ENCODE measurements at regions not wholly inside any gene's neighbourhood (a gene's known extent, or its start where the extent isn't known, plus 50 kb on each side); places are given as distances from the start of the nearest gene placed in this dataset.

DNA sequence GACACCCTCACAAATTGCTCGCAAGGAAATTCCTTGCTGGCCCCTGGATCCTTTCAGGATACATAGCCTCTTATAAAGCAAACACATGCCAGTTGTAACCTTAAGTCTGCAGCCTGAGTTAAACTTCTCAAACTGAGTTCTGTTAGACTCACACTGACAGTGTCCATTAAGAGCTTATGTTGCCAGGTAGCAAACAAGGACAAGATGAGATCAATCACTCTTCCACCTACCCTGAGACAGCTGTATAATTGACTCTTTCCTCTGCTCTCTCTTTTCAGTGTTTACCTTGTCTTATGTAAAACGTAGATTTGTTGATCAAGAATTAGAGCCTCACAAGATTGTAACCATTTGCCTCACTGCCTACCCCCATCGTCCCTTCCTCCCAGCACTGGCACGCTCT is 359.8 kb downstream of the EPM2A start:
- H3K27ac ChIP-seq: no peak overlapping the region
- no peak for DNase-seq
- intact Hi-C loops (cut with DNase I): no loop called here
- H3K9me3 ChIP-seq: peaks cover 0 to 17% of the 10 kb centered on the region in 2 donors
- H3K4me3 ChIP-seq: no peak overlapping the region
- TF ChIP-seq, protein P1, sequence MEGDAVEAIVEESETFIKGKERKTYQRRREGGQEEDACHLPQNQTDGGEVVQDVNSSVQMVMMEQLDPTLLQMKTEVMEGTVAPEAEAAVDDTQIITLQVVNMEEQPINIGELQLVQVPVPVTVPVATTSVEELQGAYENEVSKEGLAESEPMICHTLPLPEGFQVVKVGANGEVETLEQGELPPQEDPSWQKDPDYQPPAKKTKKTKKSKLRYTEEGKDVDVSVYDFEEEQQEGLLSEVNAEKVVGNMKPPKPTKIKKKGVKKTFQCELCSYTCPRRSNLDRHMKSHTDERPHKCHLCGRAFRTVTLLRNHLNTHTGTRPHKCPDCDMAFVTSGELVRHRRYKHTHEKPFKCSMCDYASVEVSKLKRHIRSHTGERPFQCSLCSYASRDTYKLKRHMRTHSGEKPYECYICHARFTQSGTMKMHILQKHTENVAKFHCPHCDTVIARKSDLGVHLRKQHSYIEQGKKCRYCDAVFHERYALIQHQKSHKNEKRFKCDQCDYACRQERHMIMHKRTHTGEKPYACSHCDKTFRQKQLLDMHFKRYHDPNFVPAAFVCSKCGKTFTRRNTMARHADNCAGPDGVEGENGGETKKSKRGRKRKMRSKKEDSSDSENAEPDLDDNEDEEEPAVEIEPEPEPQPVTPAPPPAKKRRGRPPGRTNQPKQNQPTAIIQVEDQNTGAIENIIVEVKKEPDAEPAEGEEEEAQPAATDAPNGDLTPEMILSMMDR (IDR thresholded peaks at IDR 0.05): no peak
- no peaks in the 10 kb centered on the region for H3K27me3 ChIP-seq
- ATAC-seq: no peak
- no peaks in the 10 kb centered on the region for H3K4me1 ChIP-seq
- H3K36me3 ChIP-seq: no peaks in the 10 kb centered on the region

DNA sequence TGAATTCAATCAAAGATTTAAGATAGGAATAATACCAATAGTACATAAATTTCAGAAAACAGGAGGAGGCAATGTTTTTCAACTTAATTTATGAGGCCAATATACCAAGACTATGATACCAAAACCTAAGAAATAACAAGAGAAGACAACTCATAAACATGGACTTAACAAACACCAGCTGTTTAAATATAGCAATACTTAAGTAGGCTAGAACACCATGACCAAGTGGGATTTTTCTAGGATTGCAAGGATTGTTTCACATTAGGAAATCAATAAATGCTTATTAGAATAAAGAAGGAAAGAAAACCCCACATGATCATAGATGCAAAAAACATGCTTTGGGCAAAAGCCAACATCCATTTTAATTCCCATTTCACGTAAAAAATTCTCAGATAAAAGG is 355.1 kb downstream of the EPM2A start:
- TF ChIP-seq, protein P1 (IDR thresholded peaks at IDR 0.05): no peak
- Histone ChIP-seq H3K4me1 (no peaks in the 10 kb centered on the region), H3K36me3 (no peaks in the 10 kb centered on the region), H3K9me3 (peaks cover 0 to 17% of the 10 kb centered on the region in 2 donors), H3K4me3 (no peak overlapping the region), H3K27me3 (no peaks in the 10 kb centered on the region), H3K27ac (no peak overlapping the region)
- DNase-seq: no peak
- intact Hi-C loops (cut with DNase I): no loop called here
- no peak for ATAC-seq

DNA sequence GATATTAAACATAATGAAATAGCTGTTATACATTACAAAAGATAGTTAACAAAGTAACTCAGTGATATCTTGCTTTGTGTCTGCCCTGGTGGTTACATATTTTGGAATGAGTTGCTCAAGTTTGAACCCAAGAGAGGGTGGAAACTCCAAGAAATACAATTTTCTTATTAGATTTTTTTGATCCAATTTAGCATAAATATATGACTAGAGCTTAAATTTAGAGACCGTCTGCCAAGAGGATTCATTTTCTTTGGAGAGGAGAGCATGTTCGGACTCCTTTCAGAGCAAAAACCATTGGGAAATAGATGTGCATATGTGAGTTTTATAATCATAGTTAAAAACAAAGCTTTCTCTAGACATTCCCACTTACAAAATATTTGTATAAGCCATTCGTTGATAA is 353.4 kb downstream of the EPM2A start:
- no peaks in the 10 kb centered on the region for H3K27me3 ChIP-seq
- ATAC-seq (no peak), DNase-seq (no peak)
- H3K4me3 ChIP-seq: no peak overlapping the region
- intact Hi-C loops (cut with DNase I): no loop called here
- TF ChIP-seq, protein P1 (IDR thresholded peaks at IDR 0.05): no peak
- no peaks in the 10 kb centered on the region for H3K36me3 ChIP-seq
- peaks cover 0 to 15% of the 10 kb centered on the region in 2 donors for H3K9me3 ChIP-seq
- no peak overlapping the region for H3K27ac ChIP-seq
- H3K4me1 ChIP-seq: no peaks in the 10 kb centered on the region

DNA sequence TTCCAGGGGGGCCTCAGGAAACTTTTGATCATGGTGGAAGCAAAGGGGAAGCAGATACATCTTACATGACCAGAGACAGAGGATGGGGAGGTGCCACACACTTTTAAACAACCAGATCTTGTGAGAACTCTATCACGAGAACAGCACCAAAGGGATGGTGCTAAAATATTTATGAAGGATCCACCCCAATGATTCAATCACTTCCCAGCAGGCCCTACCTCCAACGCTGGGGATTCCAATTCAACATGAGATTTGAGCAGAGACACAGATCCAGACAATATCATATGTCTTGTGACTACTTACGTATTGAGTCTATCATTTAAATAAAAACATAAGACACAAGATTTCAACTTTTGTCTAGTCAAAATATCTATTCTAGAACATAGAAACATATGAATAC is 351.9 kb downstream of the EPM2A start:
- Histone ChIP-seq H3K27ac (no peak overlapping the region), H3K27me3 (no peaks in the 10 kb centered on the region), H3K36me3 (no peaks in the 10 kb centered on the region), H3K4me1 (no peaks in the 10 kb centered on the region), H3K9me3 (peaks cover 0 to 2% of the 10 kb centered on the region in 2 donors), H3K4me3 (no peak overlapping the region)
- ATAC-seq: no peak
- TF ChIP-seq, protein P1 (IDR thresholded peaks at IDR 0.05): no peak
- no peak for DNase-seq
- intact Hi-C loops (cut with DNase I): no loop called here

DNA sequence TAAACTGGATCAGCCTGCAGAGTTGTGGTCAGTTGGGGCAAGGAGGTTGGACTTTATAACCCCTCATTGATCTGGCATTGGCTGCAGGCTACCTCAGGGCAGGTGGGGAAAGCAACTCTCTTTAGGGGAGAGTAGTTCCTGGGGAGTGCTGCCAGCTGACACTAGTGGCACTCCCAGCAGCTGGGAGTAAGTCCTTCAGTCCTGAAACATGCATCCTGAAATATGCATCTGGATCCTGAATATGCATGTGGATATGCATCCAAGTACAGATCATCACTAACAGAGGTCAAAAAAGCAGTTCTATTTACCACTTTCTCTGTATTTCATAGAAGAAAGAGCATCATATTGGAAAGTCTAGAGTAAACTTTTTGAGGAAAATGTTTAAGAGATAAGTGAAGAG is 350.8 kb downstream of the EPM2A start:
- Histone ChIP-seq H3K4me3 (no peak overlapping the region), H3K27ac (no peak overlapping the region), H3K27me3 (no peaks in the 10 kb centered on the region), H3K9me3 (no peaks in the 10 kb centered on the region), H3K36me3 (no peaks in the 10 kb centered on the region), H3K4me1 (no peaks in the 10 kb centered on the region)
- intact Hi-C loops (cut with DNase I): no loop called here
- TF ChIP-seq, protein P1 (IDR thresholded peaks at IDR 0.05): no peak
- ATAC-seq (no peak), DNase-seq (no peak)
